ENCODE measurements at regions not wholly inside any gene's neighbourhood (a gene's known extent, or its start where the extent isn't known, plus 50 kb on each side); places are given as distances from the start of the nearest gene placed in this dataset.

GRCh38 chr5:158644301-158644700 lies 455.4 kb downstream of the EBF1 start:
- DNase-seq = no peak

- no peak for DNase-seq
Observed at GRCh38 chr5:158643840-158644239, 455.9 kb downstream of the EBF1 start.

- no peak for DNase-seq
Observed at GRCh38 chr5:158642879-158643278, 456.8 kb downstream of the EBF1 start.

GRCh38 chr5:158641016-158641415 lies 458.7 kb downstream of the EBF1 start:
- no peak for DNase-seq

- no peak for DNase-seq
Observed at GRCh38 chr5:158640593-158640980, 459.1 kb downstream of the EBF1 start.

GRCh38 chr5:158639881-158640592 lies 459.7 kb downstream of the EBF1 start:
- DNase-seq = no peak

GRCh38 chr5:158638396-158638795 lies 461.3 kb downstream of the EBF1 start:
- no peak for DNase-seq

- DNase-seq = no peak
Observed at GRCh38 chr5:158637039-158637438, 462.7 kb downstream of the EBF1 start.

GRCh38 chr5:158635565-158635964 lies 464.2 kb downstream of the EBF1 start:
- no peak for DNase-seq

- DNase-seq = no peak
Observed at GRCh38 chr5:158634714-158635113, 465.0 kb downstream of the EBF1 start.

GRCh38 chr5:158629591-158630312 lies 470.0 kb downstream of the EBF1 start:
- no peak for DNase-seq

GRCh38 chr5:158626718-158627117 lies 473.0 kb downstream of the EBF1 start:
- no peak for DNase-seq

- no peak for DNase-seq
Observed at GRCh38 chr5:158623971-158624370, 475.7 kb downstream of the EBF1 start.

GRCh38 chr5:158621391-158621790 lies 478.3 kb downstream of the EBF1 start:
- DNase-seq = no peak

- DNase-seq = no peak
Observed at GRCh38 chr5:158619083-158619788, 480.5 kb downstream of the EBF1 start.

- DNase-seq = no peak
Observed at GRCh38 chr5:158618256-158618655, 481.5 kb downstream of the EBF1 start.

GRCh38 chr5:158616707-158617106 lies 483.0 kb downstream of the EBF1 start:
- no peak for DNase-seq

- DNase-seq = no peak
Observed at GRCh38 chr5:158614951-158615350, 484.8 kb downstream of the EBF1 start.

- no peak for DNase-seq
Observed at GRCh38 chr5:158611581-158611980, 488.1 kb downstream of the EBF1 start.

- no peak for DNase-seq
Observed at GRCh38 chr5:158610051-158610415, 489.7 kb downstream of the EBF1 start.

- DNase-seq = no peak
Observed at GRCh38 chr5:158609333-158610050, 490.2 kb downstream of the EBF1 start.

GRCh38 chr5:158607088-158607487 lies 492.6 kb downstream of the EBF1 start:
- DNase-seq = no peak

GRCh38 chr5:158606233-158606632 lies 493.5 kb downstream of the EBF1 start:
- no peak for DNase-seq

All from stimulated activated CD4-positive, alpha-beta T cell treated with anti-CD3 and anti-CD28 coated beads, Interleukin-4, amount 100 ng/mL, for 24 hours (primary cell).